Fibroblast of lung (primary cell): ENCODE measurements at regions not wholly inside any gene's neighbourhood (a gene's known extent, or its start where the extent isn't known, plus 50 kb on each side); places are given as distances from the start of the nearest gene placed in this dataset.

Experiments used
- DNase-seq, 2 donors: peaks; one replicate each; pipeline versions ENCODE4 v3.0.0 to v3.0.0-alpha.2; 2010; ENCODE audit warnings: low read depth in 2 of 2
- H2AFZ ChIP-seq: 2 replicates; pipeline ENCODE4 v1.5.1; 2012; ENCODE audit warnings: low read length, control low read depth, inconsistent platforms
- H3K27ac ChIP-seq: 2 replicates; pipeline ENCODE4 v1.5.1; 2011; ENCODE audit warnings: low read length, control low read depth; ENCODE audit not compliant: insufficient read depth
- H3K27me3 ChIP-seq: 2 replicates; pipeline ENCODE4 v1.5.1; 2011; ENCODE audit warnings: mild to moderate bottlenecking, low read length; ENCODE audit not compliant: control insufficient read depth, insufficient read depth
- H3K36me3 ChIP-seq: 2 replicates; pipeline ENCODE4 v1.5.1; 2011; ENCODE audit warnings: low read length; ENCODE audit not compliant: control insufficient read depth, insufficient read depth
- H3K4me1 ChIP-seq: 2 replicates; pipeline ENCODE4 v1.5.1; 2011; ENCODE audit warnings: low read length; ENCODE audit not compliant: control insufficient read depth, insufficient read depth; ENCODE audit errors: extremely low read depth
- H3K4me2 ChIP-seq: 2 replicates; pipeline ENCODE4 v1.5.1; 2011; ENCODE audit warnings: low read length, control low read depth; ENCODE audit not compliant: insufficient read depth; ENCODE audit errors: extremely low read depth
- H3K4me3 ChIP-seq, 4 experiments: fragments of 200-600 bp in 1 of 4; sonication (generic) in 1 of 4; replicated peaks in 1 of 4; 2 replicates each; pipeline ENCODE4 v1.5.1; 2011 to 2016; ENCODE audit warnings: low read length in 4 of 4, low read depth in 3 of 4, mild to moderate bottlenecking in 3 of 4, control low read depth in 2 of 4, inconsistent platforms in 1 of 4, mixed read lengths in 1 of 4; ENCODE audit not compliant: insufficient read depth in 1 of 4; ENCODE audit errors: control extremely low read depth in 1 of 4
- H3K79me2 ChIP-seq: 2 replicates; pipeline ENCODE4 v1.5.1; 2012; ENCODE audit warnings: mild to moderate bottlenecking, low read length, inconsistent platforms; ENCODE audit not compliant: control insufficient read depth, insufficient read depth
- H3K9ac ChIP-seq: 2 replicates; pipeline ENCODE4 v1.5.1; 2011; ENCODE audit warnings: mild to moderate bottlenecking, low read length, control low read depth; ENCODE audit not compliant: insufficient read depth
- H3K9me3 ChIP-seq: 2 replicates; pipeline ENCODE4 v1.5.1; 2012; ENCODE audit warnings: low read depth, low read length; ENCODE audit not compliant: control insufficient read depth, insufficient read depth
- H4K20me1 ChIP-seq: 2 replicates; pipeline ENCODE4 v1.5.1; 2011; ENCODE audit warnings: low read length; ENCODE audit not compliant: control insufficient read depth, insufficient read depth; ENCODE audit errors: extremely low read depth
- CTCF ChIP-seq, 2 donors: IDR thresholded peaks in 1 of 2; conservative IDR thresholded peaks in 1 of 2; 1 replicate in 1 of 2; 2 replicates in 1 of 2; pipeline ENCODE4 v1.5.1; 2011 to 2012; ENCODE audit warnings: low read length in 2 of 2, control low read depth in 1 of 2, inconsistent platforms in 1 of 2, low read depth in 1 of 2, mild to moderate bottlenecking in 1 of 2
- EZH2 ChIP-seq: IDR thresholded peaks from 2 replicates; pipeline ENCODE4 v1.5.1; 2012; ENCODE audit warnings: low read length, control low read depth, mild to moderate bottlenecking; ENCODE audit errors: missing control alignments

GRCh38 chr4:60250657-60251056, 949.5 kb upstream of the ADGRL3 start:
- H3K27me3 ChIP-seq = no peaks in the 10 kb centered on the region
- H2AFZ ChIP-seq = no peak overlapping the region
- H3K79me2 ChIP-seq = no peaks in the 10 kb centered on the region
- no peak overlapping the region for H3K27ac ChIP-seq
- no peak overlapping the region for H3K4me3 ChIP-seq
- no peak overlapping the region for H3K4me2 ChIP-seq
- no peak for DNase-seq
- no peak for TF ChIP-seq EZH2
- no peak for TF ChIP-seq CTCF (conservative IDR thresholded peaks at IDR 0.05 in 1 of 2, IDR thresholded peaks at IDR 0.05 in 1 of 2; ENCODE audit: low read depth in 1 of 2, low read length in 2 of 2)
- H3K36me3 ChIP-seq = no peaks in the 10 kb centered on the region
- no peak overlapping the region for H3K9ac ChIP-seq
- no peaks in the 10 kb centered on the region for H3K9me3 ChIP-seq
- no peaks in the 10 kb centered on the region for H3K4me1 ChIP-seq
- no peaks in the 10 kb centered on the region for H4K20me1 ChIP-seq

GRCh38 chr4:60259781-60260180, 940.3 kb upstream of the ADGRL3 start:
- H3K27ac ChIP-seq = no peak overlapping the region
- no peaks in the 10 kb centered on the region for H3K4me1 ChIP-seq
- H4K20me1 ChIP-seq = no peaks in the 10 kb centered on the region
- no peak for TF ChIP-seq CTCF (conservative IDR thresholded peaks at IDR 0.05 in 1 of 2, IDR thresholded peaks at IDR 0.05 in 1 of 2; ENCODE audit: low read depth in 1 of 2, low read length in 2 of 2)
- no peak for TF ChIP-seq EZH2
- H3K9ac ChIP-seq = no peak overlapping the region
- no peak overlapping the region for H3K4me2 ChIP-seq
- no peak overlapping the region for H3K4me3 ChIP-seq
- no peaks in the 10 kb centered on the region for H3K27me3 ChIP-seq
- no peak overlapping the region for H2AFZ ChIP-seq
- H3K9me3 ChIP-seq = no peaks in the 10 kb centered on the region
- no peaks in the 10 kb centered on the region for H3K79me2 ChIP-seq
- H3K36me3 ChIP-seq = no peaks in the 10 kb centered on the region
- no peak for DNase-seq

GRCh38 chr4:60266505-60266904, 933.6 kb upstream of the ADGRL3 start:
- Histone ChIP-seq H3K79me2 (no peaks in the 10 kb centered on the region), H3K9me3 (no peaks in the 10 kb centered on the region), H2AFZ (no peak overlapping the region), H3K27me3 (no peaks in the 10 kb centered on the region), H3K4me3 (no peak overlapping the region), H3K27ac (no peak overlapping the region), H4K20me1 (no peaks in the 10 kb centered on the region), H3K36me3 (no peaks in the 10 kb centered on the region), H3K4me1 (no peaks in the 10 kb centered on the region), H3K9ac (no peak overlapping the region), H3K4me2 (no peak overlapping the region)
- TF ChIP-seq EZH2 = no peak
- no peak for TF ChIP-seq CTCF (conservative IDR thresholded peaks at IDR 0.05 in 1 of 2, IDR thresholded peaks at IDR 0.05 in 1 of 2; ENCODE audit: low read depth in 1 of 2, low read length in 2 of 2)
- DNase-seq = no peak
